ENCODE measurements at regions not wholly inside any gene's neighbourhood (a gene's known extent, or its start where the extent isn't known, plus 50 kb on each side); places are given as distances from the start of the nearest gene placed in this dataset.

GRCh38 chr12:89087149-89087825 is 265.0 kb downstream of the DUSP6 start:
- WGBS, 2 donors: 57 to 58% methylated on average over 6 of the region's 6 CpGs
- H3K27me3 ChIP-seq (ENCODE audit: control insufficient read depth in 1 of 2, insufficient read depth in 2 of 2, low read length in 2 of 2): no peaks in the 10 kb centered on the region
- H3K27ac ChIP-seq (ENCODE audit: low read depth in 2 of 2, low read length in 1 of 2): no peak overlapping the region
- peaks cover 4 to 6% of the 10 kb centered on the region in 2 donors for H3K9me3 ChIP-seq (ENCODE audit: control insufficient read depth in 2 of 2, insufficient read depth in 1 of 2, low read depth in 1 of 2, low read length in 1 of 2)
- no peak overlapping the region for H3K4me3 ChIP-seq (ENCODE audit: low read depth in 1 of 2, low read length in 2 of 2)
- no peaks in the 10 kb centered on the region for H3K36me3 ChIP-seq (ENCODE audit: control insufficient read depth in 2 of 2, insufficient read depth in 2 of 2, low read length in 1 of 2)
- peaks cover 0 to 5% of the 10 kb centered on the region in 2 donors for H3K4me1 ChIP-seq (ENCODE audit: control insufficient read depth in 2 of 2, insufficient read depth in 2 of 2, low read length in 1 of 2)

GRCh38 chr12:89085421-89085820 is 266.9 kb downstream of the DUSP6 start:
- H3K9me3 ChIP-seq (ENCODE audit: control insufficient read depth in 2 of 2, insufficient read depth in 1 of 2, low read depth in 1 of 2, low read length in 1 of 2): no peaks in the 10 kb centered on the region
- H3K36me3 ChIP-seq (ENCODE audit: control insufficient read depth in 2 of 2, insufficient read depth in 2 of 2, low read length in 1 of 2): no peaks in the 10 kb centered on the region
- no peaks in the 10 kb centered on the region for H3K27me3 ChIP-seq (ENCODE audit: control insufficient read depth in 1 of 2, insufficient read depth in 2 of 2, low read length in 2 of 2)
- H3K4me1 ChIP-seq (ENCODE audit: control insufficient read depth in 2 of 2, insufficient read depth in 2 of 2, low read length in 1 of 2): peaks cover 0 to 5% of the 10 kb centered on the region in 2 donors
- H3K27ac ChIP-seq (ENCODE audit: low read depth in 2 of 2, low read length in 1 of 2): no peak overlapping the region
- no peak overlapping the region for H3K4me3 ChIP-seq (ENCODE audit: low read depth in 1 of 2, low read length in 2 of 2)
- WGBS, 2 donors: 78 to 80% methylated on average over 5 of the region's 5 CpGs

- 67 to 72% methylated on average over 3 of the region's 3 CpGs for WGBS, 2 donors
- Histone ChIP-seq H3K27ac (ENCODE audit: low read depth in 2 of 2, low read length in 1 of 2) (no peak overlapping the region), H3K4me1 (ENCODE audit: control insufficient read depth in 2 of 2, insufficient read depth in 2 of 2, low read length in 1 of 2) (peaks cover 0 to 5% of the 10 kb centered on the region in 2 donors), H3K9me3 (ENCODE audit: control insufficient read depth in 2 of 2, insufficient read depth in 1 of 2, low read depth in 1 of 2, low read length in 1 of 2) (no peaks in the 10 kb centered on the region), H3K27me3 (ENCODE audit: control insufficient read depth in 1 of 2, insufficient read depth in 2 of 2, low read length in 2 of 2) (no peaks in the 10 kb centered on the region), H3K36me3 (ENCODE audit: control insufficient read depth in 2 of 2, insufficient read depth in 2 of 2, low read length in 1 of 2) (no peaks in the 10 kb centered on the region), H3K4me3 (ENCODE audit: low read depth in 1 of 2, low read length in 2 of 2) (no peak overlapping the region)
These were observed 267.6 kb downstream of the DUSP6 start for GRCh38 chr12:89084751-89085150.

- Histone ChIP-seq H3K4me3 (ENCODE audit: low read depth in 1 of 2, low read length in 2 of 2) (no peak overlapping the region), H3K27ac (ENCODE audit: low read depth in 2 of 2, low read length in 1 of 2) (no peak overlapping the region), H3K36me3 (ENCODE audit: control insufficient read depth in 2 of 2, insufficient read depth in 2 of 2, low read length in 1 of 2) (no peaks in the 10 kb centered on the region), H3K9me3 (ENCODE audit: control insufficient read depth in 2 of 2, insufficient read depth in 1 of 2, low read depth in 1 of 2, low read length in 1 of 2) (no peaks in the 10 kb centered on the region), H3K27me3 (ENCODE audit: control insufficient read depth in 1 of 2, insufficient read depth in 2 of 2, low read length in 2 of 2) (no peaks in the 10 kb centered on the region), H3K4me1 (ENCODE audit: control insufficient read depth in 2 of 2, insufficient read depth in 2 of 2, low read length in 1 of 2) (peaks cover 0 to 5% of the 10 kb centered on the region in 2 donors)
- WGBS, 2 donors: 83% methylated on average over 3 of the region's 3 CpGs
These were observed 268.8 kb downstream of the DUSP6 start for GRCh38 chr12:89083491-89083890.

- 74 to 88% methylated on average over 1 of the region's 1 CpG for WGBS, 2 donors
- Histone ChIP-seq H3K27me3 (ENCODE audit: control insufficient read depth in 1 of 2, insufficient read depth in 2 of 2, low read length in 2 of 2) (no peaks in the 10 kb centered on the region), H3K27ac (ENCODE audit: low read depth in 2 of 2, low read length in 1 of 2) (no peak overlapping the region), H3K4me3 (ENCODE audit: low read depth in 1 of 2, low read length in 2 of 2) (no peak overlapping the region), H3K36me3 (ENCODE audit: control insufficient read depth in 2 of 2, insufficient read depth in 2 of 2, low read length in 1 of 2) (no peaks in the 10 kb centered on the region), H3K4me1 (ENCODE audit: control insufficient read depth in 2 of 2, insufficient read depth in 2 of 2, low read length in 1 of 2) (peaks cover 0 to 5% of the 10 kb centered on the region in 2 donors), H3K9me3 (ENCODE audit: control insufficient read depth in 2 of 2, insufficient read depth in 1 of 2, low read depth in 1 of 2, low read length in 1 of 2) (no peaks in the 10 kb centered on the region)
These were observed 269.9 kb downstream of the DUSP6 start for GRCh38 chr12:89082370-89082753.

- Histone ChIP-seq H3K27ac (ENCODE audit: low read depth in 2 of 2, low read length in 1 of 2) (no peak overlapping the region), H3K4me1 (ENCODE audit: control insufficient read depth in 2 of 2, insufficient read depth in 2 of 2, low read length in 1 of 2) (peaks cover 0 to 2% of the 10 kb centered on the region in 2 donors), H3K36me3 (ENCODE audit: control insufficient read depth in 2 of 2, insufficient read depth in 2 of 2, low read length in 1 of 2) (no peaks in the 10 kb centered on the region), H3K9me3 (ENCODE audit: control insufficient read depth in 2 of 2, insufficient read depth in 1 of 2, low read depth in 1 of 2, low read length in 1 of 2) (no peaks in the 10 kb centered on the region), H3K27me3 (ENCODE audit: control insufficient read depth in 1 of 2, insufficient read depth in 2 of 2, low read length in 2 of 2) (no peaks in the 10 kb centered on the region), H3K4me3 (ENCODE audit: low read depth in 1 of 2, low read length in 2 of 2) (no peak overlapping the region)
- 64 to 67% methylated on average over 2 of the region's 2 CpGs for WGBS, 2 donors
These were observed 270.5 kb downstream of the DUSP6 start for GRCh38 chr12:89081719-89082369.

GRCh38 chr12:89080793-89081465 is 271.4 kb downstream of the DUSP6 start:
- Histone ChIP-seq H3K4me3 (ENCODE audit: low read depth in 1 of 2, low read length in 2 of 2) (no peak overlapping the region), H3K27me3 (ENCODE audit: control insufficient read depth in 1 of 2, insufficient read depth in 2 of 2, low read length in 2 of 2) (no peaks in the 10 kb centered on the region), H3K27ac (ENCODE audit: low read depth in 2 of 2, low read length in 1 of 2) (no peak overlapping the region), H3K36me3 (ENCODE audit: control insufficient read depth in 2 of 2, insufficient read depth in 2 of 2, low read length in 1 of 2) (no peaks in the 10 kb centered on the region), H3K9me3 (ENCODE audit: control insufficient read depth in 2 of 2, insufficient read depth in 1 of 2, low read depth in 1 of 2, low read length in 1 of 2) (no peaks in the 10 kb centered on the region), H3K4me1 (ENCODE audit: control insufficient read depth in 2 of 2, insufficient read depth in 2 of 2, low read length in 1 of 2) (peaks cover 0 to 2% of the 10 kb centered on the region in 2 donors)
- WGBS, 2 donors: 55 to 58% methylated on average over 3 of the region's 3 CpGs

GRCh38 chr12:89075880-89076540 is 276.3 kb downstream of the DUSP6 start:
- no peak overlapping the region for H3K4me3 ChIP-seq (ENCODE audit: low read depth in 1 of 2, low read length in 2 of 2)
- 90 to 93% methylated on average over 2 of the region's 2 CpGs for WGBS, 2 donors
- H3K4me1 ChIP-seq (ENCODE audit: control insufficient read depth in 2 of 2, insufficient read depth in 2 of 2, low read length in 1 of 2): no peaks in the 10 kb centered on the region
- H3K9me3 ChIP-seq (ENCODE audit: control insufficient read depth in 2 of 2, insufficient read depth in 1 of 2, low read depth in 1 of 2, low read length in 1 of 2): no peaks in the 10 kb centered on the region
- no peaks in the 10 kb centered on the region for H3K27me3 ChIP-seq (ENCODE audit: control insufficient read depth in 1 of 2, insufficient read depth in 2 of 2, low read length in 2 of 2)
- no peaks in the 10 kb centered on the region for H3K36me3 ChIP-seq (ENCODE audit: control insufficient read depth in 2 of 2, insufficient read depth in 2 of 2, low read length in 1 of 2)
- no peak overlapping the region for H3K27ac ChIP-seq (ENCODE audit: low read depth in 2 of 2, low read length in 1 of 2)

- no peaks in the 10 kb centered on the region for H3K27me3 ChIP-seq (ENCODE audit: control insufficient read depth in 1 of 2, insufficient read depth in 2 of 2, low read length in 2 of 2)
- no peaks in the 10 kb centered on the region for H3K9me3 ChIP-seq (ENCODE audit: control insufficient read depth in 2 of 2, insufficient read depth in 1 of 2, low read depth in 1 of 2, low read length in 1 of 2)
- H3K4me3 ChIP-seq (ENCODE audit: low read depth in 1 of 2, low read length in 2 of 2): no peak overlapping the region
- no peaks in the 10 kb centered on the region for H3K4me1 ChIP-seq (ENCODE audit: control insufficient read depth in 2 of 2, insufficient read depth in 2 of 2, low read length in 1 of 2)
- H3K36me3 ChIP-seq (ENCODE audit: control insufficient read depth in 2 of 2, insufficient read depth in 2 of 2, low read length in 1 of 2): no peaks in the 10 kb centered on the region
- no peak overlapping the region for H3K27ac ChIP-seq (ENCODE audit: low read depth in 2 of 2, low read length in 1 of 2)
These were observed 278.6 kb downstream of the DUSP6 start for GRCh38 chr12:89073659-89074058.
